Thoracic aorta (tissue), 2 donors: ENCODE measurements at regions not wholly inside any gene's neighbourhood (a gene's known extent, or its start where the extent isn't known, plus 50 kb on each side); places are given as distances from the start of the nearest gene placed in this dataset.

Experiments
- ATAC-seq: fragments of 150-250 bp; one replicate; pipeline ENCODE4 v1.8.0; 2017; ENCODE audit warnings: low read depth; ENCODE audit not compliant: insufficient number of reproducible peaks, low FRiP score
- DNase-seq: peaks from one replicate; pipeline ENCODE4 v3.0.0-alpha.2; 2020; ENCODE audit warnings: low spot score
- H3K27ac ChIP-seq, 2 donors: fragments of 200-600 bp; sonication (generic); 1 replicate in 1 of 2; 2 replicates in 1 of 2; pipeline ENCODE4 v1.5.1; 2016; ENCODE audit warnings: mild to moderate bottlenecking in 2 of 2, moderate library complexity in 2 of 2
- H3K27me3 ChIP-seq: fragments of 200-600 bp; sonication (generic); replicated peaks from 2 replicates; pipeline ENCODE4 v1.6.0; 2016; ENCODE audit warnings: mild to moderate bottlenecking; ENCODE audit not compliant: insufficient read depth
- H3K36me3 ChIP-seq: fragments of 200-600 bp; sonication (generic); one replicate; pipeline ENCODE4 v1.5.1; 2016
- H3K4me1 ChIP-seq, 2 donors: fragments of 200-600 bp; sonication (generic); 1 replicate in 1 of 2; 2 replicates in 1 of 2; pipeline versions ENCODE4 v1.5.1 to v1.6.0; 2016; ENCODE audit warnings: low read depth in 2 of 2, mild to moderate bottlenecking in 1 of 2; ENCODE audit not compliant: control insufficient read depth in 1 of 2
- H3K4me3 ChIP-seq: fragments of 200-600 bp; sonication (generic); 2 replicates; pipeline ENCODE4 v1.5.1; 2016; ENCODE audit warnings: mild to moderate bottlenecking
- H3K9me3 ChIP-seq: fragments of 200-600 bp; sonication (generic); 2 replicates; pipeline ENCODE4 v1.5.1; 2016
- CTCF ChIP-seq: fragments of 200-600 bp; sonication (generic); IDR thresholded peaks from one replicate; pipeline ENCODE4 v1.5.1; 2019; ENCODE audit warnings: antibody characterized with exemption

GRCh38 chr10:6305401-6306321 lies 102.9 kb downstream of the PFKFB3 start:
- DNase-seq = no peak
- TF ChIP-seq CTCF = no peak

DNA sequence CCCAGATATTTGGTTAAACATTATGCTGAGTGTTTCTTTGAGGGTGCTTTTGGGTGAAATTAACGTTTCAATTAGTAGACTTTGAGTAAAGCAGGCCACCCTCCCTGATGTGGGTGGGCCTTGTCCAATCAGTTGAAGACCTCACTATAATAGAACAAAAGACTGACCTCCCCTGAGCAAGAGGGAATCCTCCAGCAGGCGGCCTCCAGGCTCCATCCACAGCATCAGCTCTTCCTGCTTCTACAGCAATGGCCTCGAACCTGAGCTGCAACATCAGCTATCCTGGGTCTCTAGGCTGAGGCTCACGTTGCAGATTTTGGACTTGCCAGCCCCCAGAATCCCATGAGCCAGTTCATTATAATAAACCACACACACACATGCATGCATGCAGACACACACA lies 104.2 kb downstream of the PFKFB3 start:
- Histone ChIP-seq H3K27ac (no peak overlapping the region), H3K36me3 (no peaks in the 10 kb centered on the region), H3K4me3 (no peak overlapping the region), H3K9me3 (no peaks in the 10 kb centered on the region), H3K4me1 (peaks cover 6 to 24% of the 10 kb centered on the region in 2 donors), H3K27me3 (no peaks in the 10 kb centered on the region)
- no peak for TF ChIP-seq CTCF
- no peak for ATAC-seq
- DNase-seq = no peak

More at GRCh38 chr10:6305401-6306321, 102.9 kb downstream of the PFKFB3 start:
- no peak overlapping the region for H3K4me3 ChIP-seq
- no peaks in the 10 kb centered on the region for H3K27me3 ChIP-seq
- H3K36me3 ChIP-seq = no peaks in the 10 kb centered on the region
- no peaks in the 10 kb centered on the region for H3K9me3 ChIP-seq
- H3K27ac ChIP-seq = peak overlapping the region; percentile 18 to 37
- ATAC-seq = no peak
- peaks cover 2 to 24% of the 10 kb centered on the region in 2 donors for H3K4me1 ChIP-seq

- no peaks in the 10 kb centered on the region for H3K27me3 ChIP-seq
- peak overlapping the region in 1 of 2 donors; percentile 40 for H3K27ac ChIP-seq
- H3K9me3 ChIP-seq = no peaks in the 10 kb centered on the region
- DNase-seq (no peak), ATAC-seq (no peak)
- no peaks in the 10 kb centered on the region for H3K36me3 ChIP-seq
- H3K4me3 ChIP-seq = no peak overlapping the region
- no peak for TF ChIP-seq CTCF
- H3K4me1 ChIP-seq = peaks cover 9 to 39% of the 10 kb centered on the region in 2 donors
Observed at GRCh38 chr10:6309816-6310215, 107.1 kb downstream of the PFKFB3 start.

DNA sequence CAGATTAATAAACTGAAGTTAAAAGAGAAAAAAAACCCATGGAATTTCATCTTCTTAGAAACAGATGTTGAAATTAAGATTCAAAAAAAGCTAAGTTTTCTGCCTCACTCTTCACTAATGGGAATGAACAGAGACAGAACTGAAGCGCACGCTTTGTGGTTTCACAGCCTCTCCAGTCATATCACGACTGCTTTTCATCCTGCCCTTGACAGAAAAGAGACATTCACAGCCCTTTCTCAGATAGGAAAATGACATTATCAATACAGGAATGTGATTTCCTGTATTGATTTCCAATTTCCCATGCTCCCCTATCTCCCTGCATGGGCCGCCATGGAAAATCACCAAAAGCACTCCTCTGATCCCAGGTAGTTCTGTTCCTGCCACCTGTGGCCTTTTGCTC lies 108.2 kb downstream of the PFKFB3 start:
- H3K27me3 ChIP-seq = no peaks in the 10 kb centered on the region
- peaks cover 9 to 42% of the 10 kb centered on the region in 2 donors for H3K4me1 ChIP-seq
- peak overlapping the region; percentile 55 to 69 for H3K27ac ChIP-seq
- no peak overlapping the region for H3K4me3 ChIP-seq
- DNase-seq (no peak), ATAC-seq (no peak)
- TF ChIP-seq CTCF = no peak
- no peaks in the 10 kb centered on the region for H3K36me3 ChIP-seq
- H3K9me3 ChIP-seq = no peaks in the 10 kb centered on the region

DNA sequence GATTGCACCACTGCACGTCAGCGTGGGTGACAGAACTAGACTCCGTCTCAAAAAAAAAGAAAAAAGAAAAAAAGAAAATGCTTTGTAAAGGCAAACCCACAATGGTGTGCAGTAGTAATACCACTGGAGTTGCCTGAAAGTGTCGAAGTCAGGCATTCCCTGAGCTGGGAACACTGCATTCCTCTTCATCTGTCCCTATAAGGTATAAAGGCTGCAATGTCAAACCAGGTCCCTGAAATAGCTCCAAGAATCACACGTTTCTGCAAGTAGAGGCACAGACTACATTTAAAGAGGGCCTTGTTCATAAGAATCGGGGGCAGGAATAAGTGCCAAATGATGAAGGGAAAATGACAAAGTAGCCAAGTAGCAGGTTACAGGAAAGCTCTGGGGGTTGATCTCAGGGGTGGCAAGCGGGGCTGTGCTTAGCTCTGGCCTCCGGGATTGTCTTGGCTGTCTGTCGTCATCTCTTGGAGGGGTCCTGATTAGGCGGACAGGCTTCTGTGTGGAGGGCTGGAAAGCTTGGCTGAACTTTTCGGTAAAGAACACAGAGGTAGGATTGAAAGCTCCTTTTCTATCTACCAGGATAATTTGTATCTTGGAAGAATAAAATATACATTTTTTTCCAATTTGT lies 109.1 kb downstream of the PFKFB3 start:
- Histone ChIP-seq H3K4me1 (peaks cover 9 to 42% of the 10 kb centered on the region in 2 donors), H3K27ac (peak overlapping the region; percentile 55 to 69), H3K9me3 (no peaks in the 10 kb centered on the region), H3K36me3 (no peaks in the 10 kb centered on the region), H3K27me3 (no peaks in the 10 kb centered on the region), H3K4me3 (no peak overlapping the region)
- peak; percentile 38 for ATAC-seq
- TF ChIP-seq CTCF = no peak
- no peak for DNase-seq
